ENCODE measurements at regions not wholly inside any gene's neighbourhood (a gene's known extent, or its start where the extent isn't known, plus 50 kb on each side); places are given as distances from the start of the nearest gene placed in this dataset.

- WGBS (ENCODE audit: extremely low coverage, insufficient read length, low lambda C conversion rate): no CpG with 5 or more reads among the region's 2 CpGs
- no peak overlapping the region for H3K27ac Mint-ChIP-seq
- H3K4me1 Mint-ChIP-seq: peaks cover 8 to 13% of the 10 kb centered on the region in 2 experiments
Measured at GRCh38 chr6:133085896-133086295, 155.3 kb upstream of the EYA4 start.

More at GRCh38 chr6:133085896-133086295, 155.3 kb upstream of the EYA4 start:
- Histone ChIP-seq H2AFZ (ENCODE audit: low read length) (no peak overlapping the region), H2BK20ac (ENCODE audit: low read depth, low read length, poor library complexity, severe bottlenecking) (no peak overlapping the region), H3K4me2 (ENCODE audit: insufficient read depth, insufficient read length, low read length) (no peak overlapping the region), H2BK12ac (ENCODE audit: insufficient read length, low read depth, low read length) (no peak overlapping the region), H3K18ac (ENCODE audit: insufficient read length, low read depth, low read length) (no peak overlapping the region), H3K79me1 (ENCODE audit: insufficient read depth, low read depth, low read length, poor library complexity, severe bottlenecking) (no peaks in the 10 kb centered on the region), H3K4ac (ENCODE audit: low read depth, low read length) (no peak overlapping the region), H3K56ac (ENCODE audit: insufficient read length, low read depth, low read length) (no peak overlapping the region), H2BK5ac (ENCODE audit: insufficient read length, low read length) (no peak overlapping the region), H3K23ac (ENCODE audit: insufficient read length, low read depth, low read length) (no peak overlapping the region), H3K27me3 (ENCODE audit: insufficient read depth, low read length) (no peaks in the 10 kb centered on the region), H3K9ac (ENCODE audit: extremely low read depth, insufficient read length, low read length) (no peak overlapping the region), H3K14ac (ENCODE audit: insufficient read depth, low read length) (no peak overlapping the region), H3T11ph (ENCODE audit: low read length) (no peak overlapping the region), H2AK5ac (ENCODE audit: insufficient read length, low read length) (no peak overlapping the region), H4K5ac (ENCODE audit: insufficient read length, low read depth, low read length) (no peak overlapping the region), H4K20me1 (ENCODE audit: control insufficient read depth, insufficient read depth, insufficient read length) (no peaks in the 10 kb centered on the region), H2BK120ac (ENCODE audit: low read depth, low read length, poor library complexity, severe bottlenecking) (no peak overlapping the region), H3K79me2 (ENCODE audit: insufficient read depth, low read length) (no peaks in the 10 kb centered on the region), H4K8ac (replicated peaks; ENCODE audit: insufficient read length, low read depth, low read length) (no peak overlapping the region), H4K91ac (ENCODE audit: insufficient read length, low read depth, low read length) (no peak overlapping the region), H3K4me1 (ENCODE audit: insufficient read depth, low read length) (no peaks in the 10 kb centered on the region), H3K27ac (ENCODE audit: insufficient read length, low read depth, low read length) (no peak overlapping the region), H2BK15ac (ENCODE audit: low read depth, low read length) (no peak overlapping the region), H3K23me2 (ENCODE audit: insufficient read length, low read depth, low read length, poor library complexity, severe bottlenecking) (no peaks in the 10 kb centered on the region), H3K9me3 (ENCODE audit: control insufficient read depth, low read depth, low read length) (no peaks in the 10 kb centered on the region)
- Mint-ChIP-seq H3K9me3 (no peaks in the 10 kb centered on the region), H3K36me3 (ENCODE audit: insufficient read depth in 1 of 3, low read depth in 3 of 3) (no peaks in the 10 kb centered on the region), H3K27me3 (ENCODE audit: low read depth) (no peaks in the 10 kb centered on the region), H3K4me3 (no peak overlapping the region)
- no peak for TF ChIP-seq CTCF (conservative IDR thresholded peaks at IDR 0.05)
- DNase-seq: no peak
